ENCODE measurements at regions not wholly inside any gene's neighbourhood (a gene's known extent, or its start where the extent isn't known, plus 50 kb on each side); places are given as distances from the start of the nearest gene placed in this dataset.
"Not testable (repeated sequence)": the region's sequence is repeated elsewhere in the genome, so short reads cannot be mapped to it uniquely, and the experiment has no call there.

DNA sequence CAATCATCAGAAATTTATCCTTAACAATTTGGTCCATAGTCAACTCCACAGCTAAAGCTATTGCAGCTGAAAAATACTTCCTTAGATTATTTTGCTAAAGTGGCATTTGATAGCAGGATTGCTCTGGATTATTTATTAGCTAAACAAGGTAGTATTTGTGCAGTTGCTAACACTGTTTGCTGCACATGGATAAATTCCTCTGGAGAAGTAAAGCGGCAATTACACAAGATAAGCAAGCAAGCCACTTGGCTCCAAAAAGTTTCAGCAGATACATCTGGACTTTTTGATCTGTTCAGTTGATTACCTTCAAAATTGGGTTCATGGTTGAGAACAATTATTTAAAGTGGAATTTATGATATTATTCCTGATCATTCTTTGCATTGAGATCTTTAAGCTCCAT lies 971.5 kb downstream of the C4orf33 start:
- DNase-seq (ENCODE audit: low read depth in 2 of 2): no peak

DNA sequence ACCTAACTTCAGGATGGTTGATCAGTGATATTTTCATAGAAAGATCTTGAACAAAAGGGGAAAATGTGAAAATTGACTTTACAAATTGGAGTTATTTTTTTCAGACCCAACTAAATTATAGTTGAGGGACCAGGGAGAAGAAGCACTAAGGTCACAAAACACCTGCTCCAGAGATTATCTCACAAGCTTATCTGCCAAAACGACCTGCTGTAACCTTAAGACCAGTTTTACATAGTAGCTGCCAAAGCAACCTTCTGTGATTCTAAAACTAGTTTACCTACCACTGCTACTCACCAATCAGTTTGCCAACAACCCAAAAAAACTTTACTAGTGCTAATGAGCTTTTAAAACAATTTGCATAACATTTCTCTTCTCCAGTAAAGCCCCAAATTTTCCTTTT lies 972.1 kb downstream of the C4orf33 start:
- no peak for DNase-seq (ENCODE audit: low read depth in 2 of 2)

DNA sequence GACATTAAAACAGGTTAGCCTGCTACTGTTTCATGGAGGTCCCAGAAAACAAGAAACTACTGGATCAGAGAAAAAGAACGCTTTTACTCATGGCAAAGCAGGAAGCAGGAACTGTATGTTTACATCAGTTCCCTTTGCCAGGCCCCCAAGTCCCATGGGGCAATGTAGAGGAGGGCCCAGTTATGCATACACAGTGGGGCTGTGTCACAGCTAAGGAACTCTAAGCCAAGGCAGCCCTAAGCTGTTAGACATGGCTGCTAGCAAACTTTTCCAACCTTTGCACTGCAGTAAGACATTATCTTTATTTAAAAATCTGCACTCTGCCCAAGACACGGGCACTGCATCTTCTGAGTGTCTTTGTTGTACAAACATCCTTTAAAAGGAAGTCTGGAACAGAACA lies 975.8 kb downstream of the C4orf33 start:
- DNase-seq (ENCODE audit: low read depth in 2 of 2): no peak

DNA sequence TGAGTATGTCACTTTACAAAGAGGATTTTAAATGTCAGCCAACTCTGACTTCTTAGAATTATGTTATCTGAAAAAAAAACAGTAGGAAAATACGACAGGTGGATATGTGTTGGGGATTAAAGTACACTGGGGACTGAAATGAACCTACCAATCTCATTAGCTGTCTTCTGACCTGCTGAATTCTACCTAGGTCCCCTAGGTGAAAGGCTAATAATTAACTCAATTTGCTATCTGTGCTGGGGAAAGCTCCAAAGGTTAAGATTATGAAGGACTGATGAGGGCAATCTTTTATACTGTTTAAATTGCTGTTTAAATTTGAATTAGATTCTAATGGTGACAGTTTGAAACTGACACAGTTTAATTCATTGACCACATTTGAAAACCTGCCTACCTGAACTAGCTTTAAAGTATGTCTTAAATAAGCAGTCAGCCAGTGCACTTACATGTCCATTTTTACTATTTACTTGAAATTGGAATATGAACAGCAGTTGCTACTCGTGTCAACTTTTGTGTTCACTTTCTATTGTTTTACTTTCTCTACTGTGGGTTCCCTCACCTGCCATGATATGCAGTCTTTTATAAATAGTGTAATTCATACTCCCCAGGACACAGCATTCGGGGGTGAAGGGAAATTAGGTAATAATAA lies 977.3 kb downstream of the C4orf33 start:
- DNase-seq (ENCODE audit: low read depth in 2 of 2): no peak

DNA sequence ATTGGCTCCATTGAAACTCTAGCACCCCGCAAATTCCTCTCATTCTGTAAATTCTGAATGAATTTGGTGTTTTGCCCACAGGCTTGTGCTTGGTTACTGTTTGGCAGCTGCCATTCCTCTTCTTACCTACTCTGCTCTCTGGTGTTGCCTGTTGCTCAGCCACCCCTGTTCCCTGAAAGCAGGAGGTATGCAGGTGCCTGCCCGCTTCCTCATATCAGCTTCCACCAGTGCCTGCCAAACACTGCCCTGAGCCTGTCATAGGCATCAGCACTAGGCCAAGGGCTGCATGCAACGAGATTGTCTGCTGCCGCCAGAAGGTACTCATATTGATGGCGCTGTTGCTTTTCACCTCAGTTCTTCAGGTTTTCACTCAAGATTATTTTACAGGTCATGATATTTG lies 978.1 kb downstream of the C4orf33 start:
- no peak for DNase-seq (ENCODE audit: low read depth in 2 of 2)

DNA sequence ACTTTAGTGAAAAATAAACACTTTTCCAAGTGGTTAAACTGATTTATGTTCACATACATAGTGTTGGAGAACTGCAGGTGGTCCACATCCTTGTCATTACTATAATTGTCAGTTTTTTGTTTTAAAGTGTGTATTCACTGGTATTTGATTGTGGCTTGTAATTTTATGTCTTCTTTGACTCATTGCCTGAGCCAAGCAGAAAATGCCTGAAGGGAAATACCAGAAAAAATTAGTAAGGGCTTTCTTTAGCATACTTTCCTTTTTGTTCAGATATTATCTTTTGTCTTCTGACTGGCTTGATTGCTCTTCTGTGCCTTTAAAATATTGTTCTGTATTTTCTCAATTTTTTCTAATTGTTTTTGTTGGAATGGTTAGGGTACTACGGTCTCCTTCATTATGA lies 981.3 kb downstream of the C4orf33 start:
- DNase-seq (ENCODE audit: low read depth in 2 of 2): no peak

DNA sequence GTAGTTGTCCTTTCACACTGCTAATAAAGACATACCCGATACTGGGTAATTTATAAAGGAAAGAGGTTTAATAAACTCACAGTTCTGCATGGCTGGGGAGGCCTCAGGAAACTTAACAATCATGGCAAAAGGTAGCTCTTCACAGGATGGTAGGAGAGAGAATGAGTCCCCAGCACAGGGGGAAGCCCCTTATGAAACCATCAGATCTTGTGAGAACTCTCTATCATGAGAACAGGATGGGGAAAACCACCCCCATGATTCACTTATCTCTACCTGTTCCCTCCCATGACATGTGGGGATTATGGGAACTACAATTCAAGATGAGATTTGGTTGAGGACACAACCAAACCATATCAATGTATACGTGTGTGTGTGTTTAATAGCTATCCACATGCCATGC lies 983.1 kb downstream of the C4orf33 start:
- not testable (repeated sequence) for DNase-seq (ENCODE audit: low read depth in 2 of 2)

DNA sequence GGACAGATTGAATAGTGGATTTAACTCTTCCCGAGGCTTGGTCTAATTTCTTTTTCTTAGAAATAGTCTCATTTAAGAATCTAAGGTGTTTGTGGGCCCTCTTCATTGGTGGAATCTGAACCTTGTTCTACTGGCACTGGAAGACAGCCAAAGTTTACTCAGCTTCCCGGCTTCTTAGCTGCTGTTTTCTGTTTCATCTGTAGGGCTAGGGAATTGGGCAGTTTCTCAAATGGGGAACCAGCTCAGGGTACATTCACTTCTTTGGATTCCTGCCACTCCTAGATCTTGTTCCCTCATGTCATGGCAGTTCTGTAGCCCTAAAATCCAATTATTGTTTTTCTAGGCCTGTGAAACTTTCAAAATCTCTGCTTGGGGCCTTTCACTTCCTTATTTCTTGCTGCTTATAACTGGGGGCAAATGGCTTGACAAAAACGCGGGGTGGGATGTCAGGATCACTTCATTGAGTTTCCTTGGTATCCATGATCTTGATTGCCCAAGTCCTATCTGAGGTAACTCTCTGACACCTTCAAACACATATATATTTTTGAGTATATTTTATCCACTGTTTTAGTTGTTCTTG lies 985.0 kb downstream of the C4orf33 start:
- DNase-seq (ENCODE audit: low read depth in 2 of 2): no peak

DNA sequence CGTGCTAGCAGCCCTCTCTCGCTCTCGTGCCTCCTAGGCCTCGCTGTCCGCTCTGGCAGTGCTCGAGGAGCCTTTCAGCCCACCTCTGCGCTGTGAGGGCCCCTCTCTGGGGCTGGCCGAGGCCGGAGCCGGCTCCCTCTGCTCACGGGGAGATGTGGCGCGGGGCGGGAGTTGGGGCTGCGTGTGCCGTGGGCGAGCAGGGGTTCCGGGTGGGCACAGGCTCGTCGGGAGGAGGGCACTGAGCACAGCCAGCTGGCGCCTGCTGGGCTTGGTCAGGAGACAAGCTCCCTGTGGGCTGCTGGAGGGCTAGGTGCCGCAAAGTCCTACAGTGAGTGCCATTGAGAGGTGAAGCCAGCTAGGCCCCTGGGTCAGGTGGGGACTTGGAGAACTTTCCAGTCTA lies 994.5 kb downstream of the C4orf33 start:
- DNase-seq (ENCODE audit: low read depth in 2 of 2): no peak

DNA sequence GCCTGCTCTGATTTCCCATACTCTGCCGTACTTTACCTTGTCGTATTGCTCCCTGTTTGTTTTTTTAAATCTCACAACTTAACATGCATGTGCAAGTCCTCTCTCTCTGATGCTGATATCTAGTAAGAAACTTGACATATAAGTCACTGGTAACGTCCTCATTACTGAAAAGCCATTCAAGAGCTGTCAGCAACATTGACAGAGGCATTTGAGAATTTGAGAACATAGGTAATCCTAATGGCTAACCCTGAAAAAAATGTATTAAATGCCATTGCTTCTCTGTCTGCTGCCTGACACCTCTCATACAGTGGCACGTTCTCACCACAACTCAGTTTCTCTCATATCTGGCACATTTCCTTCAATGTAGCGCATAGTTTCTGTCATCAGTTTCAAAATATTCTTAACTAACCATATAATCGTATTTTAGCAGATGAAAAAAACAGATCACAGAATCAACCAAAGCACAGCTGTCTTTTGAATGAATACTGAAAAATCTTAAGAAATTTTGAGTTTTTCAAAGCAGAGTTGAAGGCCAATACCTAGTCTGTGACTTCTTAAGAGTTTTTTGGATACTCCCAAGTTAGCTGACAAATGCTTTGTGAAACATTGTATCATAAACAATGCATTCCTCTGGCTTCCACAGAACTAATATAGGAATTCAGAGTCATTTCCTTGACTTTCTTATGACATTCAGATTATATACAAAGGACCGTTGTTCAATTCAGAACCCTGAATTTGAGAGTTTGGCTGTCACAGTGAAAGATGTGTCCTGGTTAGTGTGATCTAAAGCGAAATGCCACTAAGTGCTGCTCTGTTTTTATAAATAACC lies 996.4 kb downstream of the C4orf33 start:
- DNase-seq (ENCODE audit: low read depth in 2 of 2): no peak

DNA sequence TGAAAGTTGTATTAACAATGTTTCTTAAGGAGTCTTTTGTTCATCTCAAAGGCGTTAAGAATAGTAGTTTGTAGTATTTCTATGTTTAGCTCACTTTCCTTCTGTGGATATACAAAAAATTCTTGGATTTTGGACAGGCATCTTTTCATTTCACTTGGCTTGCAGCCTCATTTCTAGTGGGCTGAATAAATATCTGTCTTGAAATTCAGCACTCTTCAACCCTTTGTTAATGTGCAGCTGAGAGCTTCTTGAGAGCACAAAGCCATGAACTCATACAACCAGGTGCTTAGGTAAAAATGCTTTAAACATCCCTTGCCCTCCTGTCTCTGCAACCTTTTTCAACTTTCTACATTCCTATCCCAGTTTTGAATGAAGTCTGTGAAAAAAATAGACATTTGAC lies 1003.2 kb downstream of the C4orf33 start:
- DNase-seq (ENCODE audit: low read depth in 2 of 2): no peak

DNA sequence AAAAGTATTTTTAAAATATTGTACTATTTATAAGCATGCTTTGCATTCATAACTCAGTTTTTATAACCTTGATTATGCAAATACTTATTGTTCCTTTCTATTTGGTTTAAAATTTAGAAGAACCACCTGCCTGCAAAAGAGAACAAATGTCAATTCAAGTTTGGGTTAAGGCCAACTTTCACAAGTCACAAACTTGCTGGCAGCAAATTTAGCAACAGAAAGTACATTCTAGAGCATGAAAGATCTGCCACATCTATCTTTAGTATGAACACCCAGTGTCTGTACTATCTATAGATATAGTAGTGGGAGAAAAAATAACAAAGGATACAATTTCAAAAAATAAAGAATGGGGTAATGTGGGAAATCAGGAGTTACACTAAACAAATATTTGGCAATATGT lies 1014.2 kb downstream of the C4orf33 start:
- DNase-seq (ENCODE audit: low read depth in 2 of 2): no peak

DNA sequence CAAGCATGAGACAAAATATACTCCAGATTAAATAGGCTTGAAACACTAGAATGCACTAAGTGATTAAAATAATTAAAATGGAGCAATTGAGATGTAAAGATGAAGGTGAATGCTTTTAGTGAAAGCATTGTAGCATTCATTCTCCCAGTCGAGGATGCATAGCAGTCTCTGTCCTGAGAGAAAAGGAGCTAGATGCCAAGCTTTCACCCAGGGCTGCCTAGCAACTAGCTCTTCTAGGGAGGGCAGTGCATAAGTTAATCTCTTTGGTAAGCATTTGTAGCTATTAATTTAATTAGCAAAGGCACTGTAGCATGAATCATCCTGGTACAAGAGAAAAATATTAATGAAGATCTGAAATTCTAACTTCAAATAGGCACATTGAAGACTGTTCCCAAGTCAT lies 1014.8 kb downstream of the C4orf33 start:
- DNase-seq (ENCODE audit: low read depth in 2 of 2): no peak

DNA sequence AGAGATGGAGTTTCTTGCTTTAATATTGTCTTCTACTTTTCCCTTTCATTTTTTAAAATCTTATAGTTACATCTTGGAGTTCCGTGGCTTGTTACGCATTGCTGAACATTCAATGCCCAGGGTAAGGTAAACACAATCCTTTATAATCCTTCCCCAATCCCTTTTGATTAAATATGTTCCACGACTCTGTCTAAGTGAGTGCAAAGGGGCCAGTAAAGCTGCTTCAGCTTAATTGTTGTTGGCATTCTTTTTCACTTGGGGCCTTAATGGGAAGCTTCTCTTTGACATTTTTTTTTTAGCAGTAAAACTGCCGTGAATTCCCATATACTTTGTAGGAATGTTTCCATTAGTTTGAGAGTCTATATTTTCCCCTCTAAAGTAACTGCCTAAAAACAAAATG lies 1028.1 kb downstream of the C4orf33 start:
- DNase-seq (ENCODE audit: low read depth in 2 of 2): no peak

DNA sequence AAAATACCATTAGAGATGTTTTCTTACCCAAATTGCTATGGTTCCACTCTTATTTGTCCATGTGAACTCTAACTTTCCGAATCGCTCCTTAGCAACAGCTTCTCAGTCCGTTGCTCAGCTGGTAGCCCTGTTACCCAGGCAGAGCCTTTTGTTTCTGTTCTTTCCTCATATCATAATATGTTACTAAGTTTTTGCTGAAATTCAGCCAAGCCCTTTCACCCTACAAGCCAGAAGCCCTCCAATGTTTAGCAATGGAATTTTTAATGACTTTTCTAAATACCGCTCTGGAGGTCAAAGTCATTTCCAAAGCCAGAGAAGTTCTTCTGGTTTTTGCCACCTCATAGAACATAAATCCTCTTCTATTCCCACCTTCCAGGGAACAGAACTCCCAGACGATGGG lies 1029.5 kb downstream of the C4orf33 start:
- DNase-seq (ENCODE audit: low read depth in 2 of 2): no peak

DNA sequence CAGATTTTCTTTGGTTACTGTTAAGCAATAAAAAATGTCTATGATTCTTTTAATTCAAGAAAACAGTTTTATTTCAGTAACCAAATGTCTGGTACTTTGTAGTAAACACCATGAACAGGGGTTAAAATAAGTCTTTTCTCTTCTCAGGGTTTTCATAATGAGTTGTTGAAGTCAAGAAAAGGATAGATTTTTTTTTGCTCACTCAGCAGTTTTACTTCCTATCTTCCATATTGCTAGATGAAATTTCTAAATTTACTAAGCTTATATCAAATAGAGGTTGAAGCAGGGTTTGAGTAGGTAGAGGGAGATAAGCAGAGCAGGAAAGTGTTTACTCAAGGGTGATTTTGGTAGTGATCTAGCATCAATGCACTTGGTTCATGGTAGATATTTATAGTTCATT lies 1031.3 kb downstream of the C4orf33 start:
- no peak for DNase-seq (ENCODE audit: low read depth in 2 of 2)

DNA sequence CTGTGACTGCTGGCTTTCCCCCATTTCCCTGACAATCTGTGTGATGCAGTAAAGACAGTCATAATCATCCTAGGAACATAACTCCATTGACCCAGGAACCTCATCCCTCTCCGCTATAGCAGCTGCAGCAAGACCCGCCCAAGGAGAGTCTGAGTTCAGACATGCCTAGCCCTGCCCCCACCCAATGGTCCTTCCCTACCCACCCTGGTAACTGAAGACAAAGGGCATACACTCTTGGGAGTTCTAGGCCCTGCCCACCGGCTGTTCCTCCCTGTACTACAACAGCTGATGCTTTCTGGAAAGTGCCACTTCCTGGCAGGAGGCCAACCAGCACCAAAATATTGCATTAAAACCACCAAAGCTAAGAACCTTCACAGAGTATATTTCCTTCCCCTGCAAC lies 1035.6 kb downstream of the C4orf33 start:
- no peak for DNase-seq (ENCODE audit: low read depth in 2 of 2)

DNA sequence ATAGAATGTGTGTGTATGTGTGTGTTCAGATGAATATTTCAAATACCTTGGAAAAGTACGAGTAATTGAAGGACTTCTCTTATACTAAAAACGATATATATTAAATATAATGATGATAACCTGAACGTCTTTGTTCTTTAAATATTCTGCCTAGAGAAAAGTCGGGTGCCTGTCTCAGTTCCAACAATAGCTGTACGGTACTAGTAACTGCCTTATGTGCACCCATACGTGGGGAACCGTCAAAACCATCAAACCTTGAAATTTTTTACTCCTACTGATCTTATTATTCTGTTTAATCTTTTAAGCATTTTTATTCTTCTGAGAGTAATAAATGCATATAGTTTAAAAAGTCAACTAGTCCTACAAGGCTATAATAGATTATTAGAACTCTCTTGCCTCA lies 1045.7 kb downstream of the C4orf33 start:
- no peak for DNase-seq (ENCODE audit: low read depth in 2 of 2)

DNA sequence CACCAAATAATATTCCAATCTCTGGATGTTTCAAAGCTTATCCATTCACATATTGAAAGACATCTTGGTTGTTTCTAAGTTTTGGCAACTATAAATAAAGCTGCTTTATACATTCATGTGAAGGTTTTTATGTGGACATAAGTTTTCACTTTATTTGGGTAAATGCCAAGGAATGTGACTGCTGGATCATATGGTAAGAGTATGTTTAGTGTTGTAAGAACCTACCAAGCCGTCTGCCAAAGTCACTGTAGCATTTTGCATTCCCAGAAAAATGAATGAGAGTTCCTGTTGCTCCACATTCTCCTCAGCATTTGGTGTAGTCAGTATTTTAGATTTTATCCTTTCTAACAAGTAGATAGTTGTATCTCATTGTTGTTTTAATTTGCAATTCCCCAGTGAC lies 1047.7 kb downstream of the C4orf33 start:
- DNase-seq (ENCODE audit: low read depth in 2 of 2): no peak

DNA sequence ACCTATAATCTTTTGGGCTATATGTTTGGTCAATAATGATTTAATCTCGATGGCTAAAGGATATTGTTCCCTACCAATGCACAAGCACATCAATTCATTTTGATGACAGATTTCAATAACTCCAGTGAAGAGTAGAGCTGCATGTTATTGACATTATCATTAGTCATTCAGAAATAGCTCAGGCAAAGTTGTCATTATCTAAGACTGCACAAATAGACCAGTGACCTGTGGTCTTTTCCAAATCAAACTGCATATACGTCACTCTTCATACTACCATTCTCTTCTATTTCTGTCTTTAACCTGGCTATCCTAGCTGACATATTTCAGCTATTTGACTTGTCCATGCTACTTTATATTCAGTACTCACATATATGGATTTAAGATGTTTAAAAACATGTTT lies 1050.8 kb downstream of the C4orf33 start:
- DNase-seq (ENCODE audit: low read depth in 2 of 2): no peak

DNA sequence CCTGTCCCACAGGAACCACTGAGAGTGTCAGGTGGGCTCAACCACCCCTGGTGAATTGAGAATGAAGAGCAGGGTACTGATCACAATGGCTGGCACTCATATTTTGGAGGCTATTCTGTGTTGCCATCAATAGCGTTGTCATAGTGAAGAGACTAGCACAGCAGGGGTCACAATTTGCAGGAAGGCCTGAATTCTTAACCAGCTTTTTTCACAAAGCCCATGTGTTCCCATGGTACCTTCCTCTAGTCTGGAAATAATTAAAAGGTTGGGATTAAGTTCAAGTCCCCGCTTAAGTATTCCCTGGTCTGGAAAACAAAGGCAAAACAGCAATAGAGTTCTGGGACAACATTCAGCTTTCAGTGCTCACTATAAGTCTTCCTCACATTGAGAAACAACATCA lies 1051.7 kb downstream of the C4orf33 start:
- no peak for DNase-seq (ENCODE audit: low read depth in 2 of 2)

DNA sequence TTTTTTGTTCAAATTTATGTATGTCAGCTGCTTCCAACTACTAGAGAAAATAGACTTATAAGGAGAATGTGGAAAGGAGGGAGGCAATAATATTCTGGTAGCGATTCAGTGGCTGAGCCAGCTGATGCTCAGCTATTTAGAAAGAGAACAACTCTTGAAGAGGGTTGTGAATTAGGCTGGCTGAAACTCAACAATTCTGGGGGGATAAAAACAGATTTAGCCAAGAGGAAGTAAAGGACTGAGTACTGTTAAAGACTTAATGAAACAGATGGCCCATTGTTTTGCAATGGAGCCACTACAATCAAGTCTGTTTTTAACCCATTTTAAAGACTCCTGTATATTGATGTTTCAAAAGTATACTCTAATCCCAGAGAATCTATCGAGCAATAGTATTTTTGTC lies 1058.9 kb downstream of the C4orf33 start:
- DNase-seq (ENCODE audit: low read depth in 2 of 2): no peak

DNA sequence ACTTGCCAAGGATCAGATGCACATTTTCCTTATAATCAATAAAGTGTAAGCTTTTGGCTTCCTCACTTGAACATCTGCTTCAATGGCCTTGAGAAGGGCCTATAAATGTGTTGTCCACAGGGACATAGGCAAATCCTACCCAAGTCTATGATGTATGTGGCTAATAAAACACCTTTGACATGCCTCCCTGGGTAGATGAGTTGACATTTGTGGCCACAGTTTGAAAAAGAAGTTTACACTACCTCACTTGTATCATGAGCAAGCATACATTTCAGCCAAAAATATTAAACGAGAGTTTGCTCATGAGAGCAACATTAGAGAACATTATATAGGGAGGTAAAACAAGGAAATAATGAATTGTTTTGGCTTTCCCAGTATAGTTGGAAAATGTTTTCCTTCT lies 1067.7 kb downstream of the C4orf33 start:
- DNase-seq (ENCODE audit: low read depth in 2 of 2): no peak
